Upper lobe of right lung (tissue), 1 donor: ENCODE measurements at regions not wholly inside any gene's neighbourhood (a gene's known extent, or its start where the extent isn't known, plus 50 kb on each side); places are given as distances from the start of the nearest gene placed in this dataset.
A peak's percentile ranks its signal among the peaks of the same experiment; 100 is the strongest.

Experiments
- ATAC-seq: fragments of 200-7000 bp; cut with Tn5 transposase; one replicate; pipeline ENCODE4 v1.9.1; 2020; ENCODE audit warnings: mild to moderate bottlenecking, moderate library complexity
- DNase-seq: peaks from one replicate; pipeline ENCODE4 v3.0.0-alpha.2; 2020
- H3K27ac ChIP-seq: fragments of 200-600 bp; one replicate; pipeline ENCODE4 v1.8.0; 2022
- H3K27me3 ChIP-seq: fragments of 200-600 bp; one replicate; pipeline ENCODE4 v1.8.0; 2022; ENCODE audit warnings: mild to moderate bottlenecking
- H3K36me3 ChIP-seq: fragments of 200-600 bp; one replicate; pipeline ENCODE4 v1.8.0; 2022
- H3K4me1 ChIP-seq: fragments of 200-600 bp; one replicate; pipeline ENCODE4 v1.8.0; 2022
- H3K4me3 ChIP-seq: fragments of 200-600 bp; one replicate; pipeline ENCODE4 v1.8.0; 2022; ENCODE audit warnings: mild to moderate bottlenecking
- H3K9me3 ChIP-seq: fragments of 200-600 bp; one replicate; pipeline ENCODE4 v1.8.0; 2022
- intact Hi-C: fragments of 100-400 bp; cut with DNase I; formaldehyde crosslinking; loops from one replicate; pipeline ENCODE4 v1.11.0; 2022
- TF ChIP-seq, protein P1 (sequence below): fragments of 200-600 bp; IDR thresholded peaks from one replicate; pipeline ENCODE4 v1.8.0; 2022; ENCODE audit warnings: antibody characterized with exemption
- donor health status: DM: no; HTN: yes; CAD: no; lungs with severe emphysema.

DNA sequence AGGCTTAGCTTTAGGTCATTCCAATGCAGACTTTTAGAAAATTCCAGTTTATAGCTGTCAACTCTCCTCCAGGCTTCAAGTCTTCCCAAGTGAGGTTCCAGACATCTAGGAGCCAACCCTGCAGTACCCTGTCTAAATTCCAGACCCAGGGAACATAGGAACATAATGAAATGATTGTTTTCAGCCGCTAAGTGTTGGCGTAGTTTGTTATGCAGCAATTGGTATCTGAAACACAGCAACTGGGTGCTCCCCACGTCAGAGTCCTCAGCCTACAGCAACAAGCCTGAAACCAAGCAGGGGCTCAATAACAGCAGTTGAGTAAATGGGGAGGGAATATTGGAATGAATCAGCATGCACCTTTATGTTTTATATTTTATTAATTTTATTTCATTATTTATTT lies 66.8 kb downstream of the BOD1 start:
- H3K36me3 ChIP-seq: no peaks in the 10 kb centered on the region
- H3K4me1 ChIP-seq: no peaks in the 10 kb centered on the region
- DNase-seq (no peak), ATAC-seq (no peak)
- H3K9me3 ChIP-seq: no peaks in the 10 kb centered on the region
- no peak overlapping the region for H3K27ac ChIP-seq
- intact Hi-C loops: no loop called here
- H3K27me3 ChIP-seq: peaks cover 11% of the 10 kb centered on the region
- no peak overlapping the region for H3K4me3 ChIP-seq
- TF ChIP-seq, protein P1, sequence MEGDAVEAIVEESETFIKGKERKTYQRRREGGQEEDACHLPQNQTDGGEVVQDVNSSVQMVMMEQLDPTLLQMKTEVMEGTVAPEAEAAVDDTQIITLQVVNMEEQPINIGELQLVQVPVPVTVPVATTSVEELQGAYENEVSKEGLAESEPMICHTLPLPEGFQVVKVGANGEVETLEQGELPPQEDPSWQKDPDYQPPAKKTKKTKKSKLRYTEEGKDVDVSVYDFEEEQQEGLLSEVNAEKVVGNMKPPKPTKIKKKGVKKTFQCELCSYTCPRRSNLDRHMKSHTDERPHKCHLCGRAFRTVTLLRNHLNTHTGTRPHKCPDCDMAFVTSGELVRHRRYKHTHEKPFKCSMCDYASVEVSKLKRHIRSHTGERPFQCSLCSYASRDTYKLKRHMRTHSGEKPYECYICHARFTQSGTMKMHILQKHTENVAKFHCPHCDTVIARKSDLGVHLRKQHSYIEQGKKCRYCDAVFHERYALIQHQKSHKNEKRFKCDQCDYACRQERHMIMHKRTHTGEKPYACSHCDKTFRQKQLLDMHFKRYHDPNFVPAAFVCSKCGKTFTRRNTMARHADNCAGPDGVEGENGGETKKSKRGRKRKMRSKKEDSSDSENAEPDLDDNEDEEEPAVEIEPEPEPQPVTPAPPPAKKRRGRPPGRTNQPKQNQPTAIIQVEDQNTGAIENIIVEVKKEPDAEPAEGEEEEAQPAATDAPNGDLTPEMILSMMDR: no peak

DNA sequence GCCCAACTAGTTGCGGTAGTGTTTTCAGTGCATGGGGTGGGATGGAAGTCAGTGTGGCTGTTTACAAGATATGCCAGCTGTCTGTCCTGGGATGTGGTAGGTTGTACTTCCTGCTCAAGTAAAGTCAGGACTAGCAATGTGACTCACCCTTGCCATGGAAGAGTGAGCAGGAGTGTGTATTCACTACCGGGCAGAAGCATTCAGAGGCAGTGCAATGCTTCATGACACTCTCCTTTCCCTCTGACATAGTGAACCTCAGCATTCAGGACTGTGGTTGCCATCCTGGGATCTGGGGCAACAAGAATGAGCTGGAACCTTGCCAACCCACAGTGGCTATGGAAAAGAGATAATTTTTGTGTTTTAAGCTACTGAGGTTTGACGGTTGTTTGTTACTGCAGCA lies 68.9 kb downstream of the BOD1 start:
- no peak for DNase-seq
- Histone ChIP-seq H3K36me3 (no peaks in the 10 kb centered on the region), H3K4me3 (no peak overlapping the region), H3K9me3 (no peaks in the 10 kb centered on the region), H3K27me3 (peaks cover 11% of the 10 kb centered on the region), H3K27ac (no peak overlapping the region), H3K4me1 (no peaks in the 10 kb centered on the region)
- intact Hi-C loops: no loop called here
- no peak for ATAC-seq
- TF ChIP-seq, protein P1: no peak

DNA sequence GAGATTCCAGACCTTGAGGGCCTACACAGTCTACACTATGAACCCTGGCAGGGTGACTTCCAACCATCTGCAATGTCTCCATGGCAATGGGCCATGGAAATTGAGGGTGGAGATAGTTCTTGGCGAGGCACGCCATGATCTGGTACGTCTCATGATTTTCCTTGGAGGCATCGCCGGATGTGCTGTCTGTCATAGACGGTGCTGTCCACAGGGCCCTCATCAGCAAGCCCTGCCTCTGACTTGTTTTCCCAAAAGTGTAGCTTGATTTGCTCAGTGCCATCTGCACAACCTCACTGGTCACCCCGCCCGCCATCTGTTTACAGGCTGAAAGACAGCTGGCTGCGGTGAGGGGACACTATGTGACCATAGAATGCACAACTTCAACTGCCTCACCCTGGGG lies 73.5 kb downstream of the BOD1 start:
- DNase-seq (no peak), ATAC-seq (peak; percentile 22)
- TF ChIP-seq, protein P1: no peak

DNA sequence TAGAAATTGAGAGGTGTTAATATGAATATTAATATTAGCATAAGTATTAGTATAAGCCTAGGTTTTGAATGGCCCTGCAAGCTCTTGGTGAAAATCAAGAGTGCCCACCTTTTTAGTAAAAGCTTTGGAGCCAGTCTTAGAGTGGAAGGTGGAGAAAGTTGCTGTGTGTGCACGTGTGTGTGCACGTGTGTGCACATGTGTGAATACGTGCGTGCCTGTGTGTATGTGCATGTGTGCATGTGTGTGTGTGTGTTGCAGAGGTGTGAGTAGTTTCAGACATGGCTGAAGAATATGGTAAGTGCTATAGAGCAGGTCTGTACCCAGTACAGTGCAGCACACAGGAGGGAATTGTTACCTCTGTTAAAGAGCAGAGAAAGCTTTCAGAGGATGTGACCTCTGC lies 74.3 kb downstream of the BOD1 start:
- TF ChIP-seq, protein P1: no peak
- Histone ChIP-seq H3K27ac (no peak overlapping the region), H3K4me1 (no peaks in the 10 kb centered on the region), H3K27me3 (no peaks in the 10 kb centered on the region), H3K4me3 (no peak overlapping the region), H3K9me3 (no peaks in the 10 kb centered on the region), H3K36me3 (no peaks in the 10 kb centered on the region)
- DNase-seq (no peak), ATAC-seq (no peak)
- intact Hi-C loops: no loop called here

More for the DNA sequence above, 73.5 kb downstream of the BOD1 start:
- no peak overlapping the region for H3K27ac ChIP-seq
- H3K4me1 ChIP-seq: no peaks in the 10 kb centered on the region
- H3K9me3 ChIP-seq: no peaks in the 10 kb centered on the region
- no peak overlapping the region for H3K4me3 ChIP-seq
- no peaks in the 10 kb centered on the region for H3K36me3 ChIP-seq
- intact Hi-C loops: no loop called here
- H3K27me3 ChIP-seq: no peaks in the 10 kb centered on the region

DNA sequence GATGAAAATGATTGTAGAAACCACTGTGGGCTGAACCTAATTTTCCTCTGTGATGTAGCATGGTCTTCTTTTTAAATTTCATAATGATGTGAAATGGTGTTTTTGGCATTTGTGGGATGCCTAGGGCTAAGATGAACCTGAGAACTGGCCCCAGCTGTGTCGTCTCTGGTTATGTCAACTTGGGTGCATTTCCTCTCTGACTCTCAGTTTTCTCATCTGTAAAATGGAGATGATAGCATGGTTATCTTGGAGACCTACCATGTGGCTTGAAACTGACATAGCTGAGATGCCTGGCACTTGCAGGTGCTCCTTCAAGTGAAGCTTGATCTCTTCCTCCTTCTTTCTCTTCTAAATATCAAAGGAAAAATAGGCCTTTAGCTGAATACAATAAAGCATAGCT lies 77.8 kb downstream of the BOD1 start:
- Histone ChIP-seq H3K9me3 (no peaks in the 10 kb centered on the region), H3K36me3 (no peaks in the 10 kb centered on the region), H3K4me3 (no peak overlapping the region), H3K27ac (no peak overlapping the region), H3K27me3 (no peaks in the 10 kb centered on the region), H3K4me1 (no peaks in the 10 kb centered on the region)
- ATAC-seq: no peak
- TF ChIP-seq, protein P1: no peak
- no peak for DNase-seq
- intact Hi-C loops: no loop called here

DNA sequence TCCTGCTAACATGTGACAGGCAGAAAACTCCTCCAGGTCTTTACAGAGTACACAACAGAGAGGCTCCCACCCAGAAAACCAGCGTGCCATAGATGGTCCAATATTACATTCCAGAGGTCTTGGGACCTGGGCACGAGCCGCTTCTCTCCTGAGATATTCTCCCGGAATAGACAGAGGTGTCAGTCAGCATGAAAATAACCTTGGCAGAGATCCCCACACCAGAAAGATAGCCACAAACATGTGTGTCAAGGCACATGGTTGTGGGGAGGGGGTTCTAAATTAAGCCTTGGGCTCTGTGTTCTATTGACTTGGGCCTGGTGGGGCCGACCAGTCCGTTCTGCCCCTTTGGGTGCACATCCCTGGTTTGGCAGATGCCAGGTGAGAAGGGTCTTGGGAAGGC lies 78.4 kb downstream of the BOD1 start:
- Histone ChIP-seq H3K27me3 (no peaks in the 10 kb centered on the region), H3K4me1 (no peaks in the 10 kb centered on the region), H3K4me3 (no peak overlapping the region), H3K27ac (no peak overlapping the region), H3K36me3 (no peaks in the 10 kb centered on the region), H3K9me3 (no peaks in the 10 kb centered on the region)
- ATAC-seq: no peak
- DNase-seq: no peak
- intact Hi-C loops: no loop called here
- TF ChIP-seq, protein P1: no peak
